Thyroid gland (tissue), 4 donors: ENCODE measurements at regions not wholly inside any gene's neighbourhood (a gene's known extent, or its start where the extent isn't known, plus 50 kb on each side); places are given as distances from the start of the nearest gene placed in this dataset.

Experiments
- DNase-seq, 2 donors: peaks; one replicate each; pipeline ENCODE4 v3.0.0-alpha.2; 2019
- H3K27ac ChIP-seq, 3 donors: fragments of 200-600 bp; sonication (generic); 1 replicate in 2 of 3; 2 replicates in 1 of 3; pipeline ENCODE4 v1.5.1; 2016 to 2019; ENCODE audit warnings: mild to moderate bottlenecking in 1 of 3, moderate library complexity in 1 of 3
- H3K27me3 ChIP-seq: fragments of 200-600 bp; sonication (generic); one replicate; pipeline ENCODE4 v1.5.1; 2019
- H3K36me3 ChIP-seq, 2 donors: fragments of 200-600 bp; sonication (generic); one replicate each; pipeline ENCODE4 v1.5.1; 2016 to 2019
- H3K4me1 ChIP-seq, 2 donors: fragments of 200-600 bp; sonication (generic); one replicate each; pipeline ENCODE4 v1.5.1; 2017 to 2019
- H3K4me3 ChIP-seq, 3 donors: fragments of 200-600 bp; sonication (generic); replicated peaks in 1 of 3; 1 replicate in 2 of 3; 2 replicates in 1 of 3; pipeline ENCODE4 v1.5.1; 2016; ENCODE audit warnings: mild to moderate bottlenecking in 1 of 3
- H3K9me3 ChIP-seq: fragments of 200-600 bp; sonication (generic); one replicate; pipeline ENCODE4 v1.5.1; 2017
- POLR2A ChIP-seq, 2 donors: fragments of 450-650 bp; IDR thresholded peaks; one replicate each; pipeline ENCODE4 v1.6.1; 2017; ENCODE audit warnings: antibody characterized with exemption in 2 of 2, mild to moderate bottlenecking in 2 of 2, moderate library complexity in 1 of 2
- WGBS, 2 donors: methylation state at CpG; one replicate each; pipeline ENCODE4 v1.1.5; 2017; 5-methylcytosine and 5-hydroxymethylcytosine counted together
- intact Hi-C: fragments of 100-400 bp; cut with DNase I; formaldehyde crosslinking; loops from one replicate; pipeline ENCODE4 v1.15.1; 2023
- TF ChIP-seq, protein P1 (sequence below), 6 experiments: fragments of 200-600 bp in 3 of 6; fragments of 450-650 bp in 3 of 6; sonication (generic) in 3 of 6; IDR thresholded peaks; one replicate each; pipeline ENCODE4 v1.5.1; 2016 to 2019; ENCODE audit warnings: antibody characterized with exemption in 6 of 6, mild to moderate bottlenecking in 2 of 6, inconsistent platforms in 1 of 6, moderate library complexity in 1 of 6

DNA sequence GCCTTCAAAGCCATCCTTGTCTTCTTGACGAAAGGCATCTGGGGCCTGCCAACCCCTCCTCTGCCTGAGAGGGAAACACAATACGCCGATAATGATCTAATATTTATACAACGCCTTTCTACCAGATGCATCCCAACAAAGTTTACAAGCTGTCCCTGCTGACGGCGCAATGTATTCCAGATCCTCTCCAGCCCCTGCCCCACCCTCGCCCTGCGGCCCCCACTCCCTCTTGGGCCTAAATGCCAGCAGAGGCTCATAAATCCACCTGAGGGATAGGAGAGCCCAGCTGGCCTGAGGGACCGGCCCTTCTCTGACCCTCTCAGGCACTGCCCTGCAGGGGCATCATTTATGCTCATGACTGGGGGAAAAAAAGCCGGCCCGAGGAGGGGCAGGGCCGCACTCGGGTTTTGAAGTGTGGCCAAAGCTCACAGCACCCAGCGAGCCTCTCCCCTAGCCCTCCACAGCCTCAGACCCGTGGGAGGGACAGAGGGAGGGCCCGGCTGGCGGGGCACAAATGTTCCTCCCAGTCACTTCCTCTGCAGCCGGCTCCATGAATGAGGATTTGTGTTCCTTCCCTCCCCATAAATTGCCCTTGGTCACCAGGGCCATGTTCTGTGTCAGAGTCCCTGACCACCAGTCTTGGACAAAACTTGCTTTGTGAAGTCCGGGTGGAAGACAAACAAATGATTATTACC is 140.3 kb downstream of the FOXD2 start:
- intact Hi-C loops, result no loop called here
- TF ChIP-seq, protein P1, sequence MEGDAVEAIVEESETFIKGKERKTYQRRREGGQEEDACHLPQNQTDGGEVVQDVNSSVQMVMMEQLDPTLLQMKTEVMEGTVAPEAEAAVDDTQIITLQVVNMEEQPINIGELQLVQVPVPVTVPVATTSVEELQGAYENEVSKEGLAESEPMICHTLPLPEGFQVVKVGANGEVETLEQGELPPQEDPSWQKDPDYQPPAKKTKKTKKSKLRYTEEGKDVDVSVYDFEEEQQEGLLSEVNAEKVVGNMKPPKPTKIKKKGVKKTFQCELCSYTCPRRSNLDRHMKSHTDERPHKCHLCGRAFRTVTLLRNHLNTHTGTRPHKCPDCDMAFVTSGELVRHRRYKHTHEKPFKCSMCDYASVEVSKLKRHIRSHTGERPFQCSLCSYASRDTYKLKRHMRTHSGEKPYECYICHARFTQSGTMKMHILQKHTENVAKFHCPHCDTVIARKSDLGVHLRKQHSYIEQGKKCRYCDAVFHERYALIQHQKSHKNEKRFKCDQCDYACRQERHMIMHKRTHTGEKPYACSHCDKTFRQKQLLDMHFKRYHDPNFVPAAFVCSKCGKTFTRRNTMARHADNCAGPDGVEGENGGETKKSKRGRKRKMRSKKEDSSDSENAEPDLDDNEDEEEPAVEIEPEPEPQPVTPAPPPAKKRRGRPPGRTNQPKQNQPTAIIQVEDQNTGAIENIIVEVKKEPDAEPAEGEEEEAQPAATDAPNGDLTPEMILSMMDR (IDR thresholded peaks at IDR 0.05), result no peak
- no peak for TF ChIP-seq POLR2A (IDR thresholded peaks at IDR 0.05)
- no peak for DNase-seq
- Histone ChIP-seq H3K27ac (no peak overlapping the region), H3K27me3 (no peaks in the 10 kb centered on the region), H3K4me3 (no peak overlapping the region), H3K9me3 (no peaks in the 10 kb centered on the region), H3K36me3 (no peaks in the 10 kb centered on the region), H3K4me1 (no peaks in the 10 kb centered on the region)
- 56 to 59% methylated on average over 18 to 19 of the region's 19 CpGs for WGBS, 2 donors

DNA sequence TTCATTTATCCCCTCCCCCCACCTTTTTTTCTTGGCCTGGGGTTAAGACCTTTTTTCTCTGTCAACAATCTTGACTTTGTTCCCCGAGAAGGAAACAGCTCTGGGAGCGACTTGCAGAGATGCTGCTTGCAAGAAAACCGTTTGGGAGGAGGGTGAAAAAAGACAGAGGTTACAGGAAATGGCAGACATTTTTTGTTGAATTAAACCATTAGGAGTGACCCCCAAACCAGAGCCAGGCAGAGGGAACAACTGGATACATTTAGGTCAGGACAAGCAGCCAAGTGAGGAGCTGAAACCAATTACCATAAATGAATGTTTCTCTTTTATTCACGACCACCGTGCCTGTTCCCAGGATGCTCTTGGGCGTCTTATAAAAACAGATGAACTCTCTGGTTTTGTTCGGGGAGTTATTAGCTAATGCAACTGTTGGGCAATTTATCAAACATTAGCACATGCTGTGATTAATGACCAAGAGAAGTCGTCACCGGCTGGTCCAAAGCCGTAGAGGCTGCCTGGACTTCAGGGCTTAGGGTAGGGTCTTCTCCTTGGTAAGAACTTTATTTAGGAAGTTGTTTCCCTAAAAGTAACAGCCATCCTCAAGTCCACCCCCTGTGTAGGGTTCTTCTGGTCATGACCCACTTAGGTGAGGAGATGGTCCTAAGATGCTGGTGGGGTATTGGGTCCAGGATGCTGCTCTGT is 141.0 kb downstream of the FOXD2 start:
- intact Hi-C loops, result no loop called here
- no peak for TF ChIP-seq POLR2A (IDR thresholded peaks at IDR 0.05)
- TF ChIP-seq, protein P1 (IDR thresholded peaks at IDR 0.05), result no peak
- Histone ChIP-seq H3K9me3 (no peaks in the 10 kb centered on the region), H3K4me1 (no peaks in the 10 kb centered on the region), H3K27ac (no peak overlapping the region), H3K36me3 (no peaks in the 10 kb centered on the region), H3K4me3 (no peak overlapping the region), H3K27me3 (no peaks in the 10 kb centered on the region)
- no peak for DNase-seq
- WGBS, 2 donors, result 44 to 65% methylated on average over 10 of the region's 10 CpGs

DNA sequence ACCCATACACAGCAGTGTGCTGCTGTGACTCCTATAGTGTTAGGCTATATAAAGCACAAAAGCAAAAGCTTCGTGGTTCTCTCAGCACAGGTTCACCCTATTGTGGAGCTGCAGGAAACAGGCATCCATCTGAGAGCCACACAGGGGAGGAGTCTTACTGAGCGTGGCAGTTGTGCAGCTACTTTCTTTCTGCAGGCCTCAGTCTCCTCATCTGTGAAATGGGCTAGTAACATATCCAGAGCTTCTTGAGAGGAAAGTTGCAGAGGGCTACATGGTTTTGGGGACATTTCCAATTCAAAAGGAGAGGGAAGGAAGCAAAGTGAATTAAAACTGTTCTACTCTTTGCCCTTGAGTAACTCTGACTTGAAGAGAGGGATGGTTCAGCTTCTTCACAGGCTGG is 142.0 kb downstream of the FOXD2 start:
- intact Hi-C loops, result no loop called here
- Histone ChIP-seq H3K4me1 (no peaks in the 10 kb centered on the region), H3K27ac (no peak overlapping the region), H3K4me3 (no peak overlapping the region), H3K9me3 (no peaks in the 10 kb centered on the region), H3K36me3 (no peaks in the 10 kb centered on the region), H3K27me3 (no peaks in the 10 kb centered on the region)
- TF ChIP-seq, protein P1 (IDR thresholded peaks at IDR 0.05), result no peak
- no peak for TF ChIP-seq POLR2A (IDR thresholded peaks at IDR 0.05)
- WGBS, 2 donors, result 84 to 91% methylated on average over 2 of the region's 2 CpGs
- DNase-seq, result no peak

DNA sequence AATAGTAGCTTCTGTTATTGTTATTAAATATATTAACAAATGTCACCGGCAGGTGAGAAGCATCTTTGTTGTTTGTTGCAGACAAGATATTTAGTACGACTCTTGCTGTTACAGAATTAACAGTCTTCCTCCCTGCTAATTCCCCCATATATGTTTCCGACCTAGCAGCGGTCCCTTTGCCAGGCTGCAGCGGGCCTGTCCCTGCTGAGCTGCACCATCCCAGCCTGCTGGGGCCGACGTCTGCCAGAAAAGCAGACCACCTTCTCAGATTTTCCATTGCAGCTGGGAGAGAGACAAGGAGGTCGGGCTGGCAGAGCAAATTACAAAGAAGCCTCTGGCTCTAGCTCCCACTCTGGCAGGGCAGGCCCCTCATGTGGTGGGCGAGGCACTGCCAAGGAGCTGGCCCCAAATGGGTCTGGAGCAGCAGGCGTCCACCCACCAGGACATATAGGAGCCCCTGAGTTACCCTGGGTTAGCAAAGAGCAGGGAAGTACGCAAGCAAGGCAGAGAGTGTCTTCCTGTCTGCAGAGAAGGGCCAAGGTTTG is 142.7 kb downstream of the FOXD2 start:
- Histone ChIP-seq H3K4me1 (no peaks in the 10 kb centered on the region), H3K36me3 (no peaks in the 10 kb centered on the region), H3K9me3 (no peaks in the 10 kb centered on the region), H3K27me3 (no peaks in the 10 kb centered on the region), H3K27ac (no peak overlapping the region), H3K4me3 (no peak overlapping the region)
- no peak for DNase-seq
- no peak for TF ChIP-seq POLR2A (IDR thresholded peaks at IDR 0.05)
- TF ChIP-seq, protein P1 (IDR thresholded peaks at IDR 0.05), result no peak
- intact Hi-C loops, result no loop called here
- 81 to 89% methylated on average over 11 of the region's 11 CpGs for WGBS, 2 donors
